ENCODE measurements at regions not wholly inside any gene's neighbourhood (a gene's known extent, or its start where the extent isn't known, plus 50 kb on each side); places are given as distances from the start of the nearest gene placed in this dataset.

DNA sequence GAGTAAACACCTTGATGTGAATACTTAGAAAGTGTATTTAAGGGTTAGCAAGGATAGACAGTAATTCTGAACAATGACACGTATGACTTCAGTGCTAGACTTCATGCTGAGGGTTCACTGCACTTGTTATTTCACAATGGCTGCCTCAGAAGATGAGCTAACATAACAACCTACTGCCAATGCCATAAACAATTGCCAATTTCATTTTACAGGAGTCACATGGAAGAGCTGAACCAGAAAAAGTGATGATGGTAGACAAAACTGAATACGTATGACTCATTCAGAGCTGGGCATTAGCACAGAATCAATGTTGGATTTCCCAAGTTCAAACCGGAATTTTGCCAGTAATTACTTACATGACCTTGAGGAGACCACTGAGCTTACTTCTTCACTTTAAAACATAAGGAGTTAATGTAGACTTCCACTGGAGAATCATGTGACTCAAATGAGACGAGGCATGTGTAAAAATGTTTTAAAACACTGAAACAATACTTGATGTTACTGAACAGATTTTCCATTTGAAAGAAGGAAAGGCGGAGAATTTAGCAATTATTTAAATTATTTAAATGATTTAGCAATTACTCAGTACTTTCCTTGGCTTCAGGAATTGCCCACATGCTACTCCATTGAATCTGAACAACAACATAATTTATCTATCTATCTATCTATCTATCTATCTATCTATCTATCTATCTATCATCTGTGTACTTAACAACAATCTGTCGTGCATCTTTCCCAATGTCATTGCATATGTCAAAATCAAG is 868.5 kb upstream of the SLIT2 start:
- DNase-seq, result no peak

- no peak for DNase-seq
These were observed 870.6 kb upstream of the SLIT2 start for GRCh38 chr4:19381068-19381467.

DNA sequence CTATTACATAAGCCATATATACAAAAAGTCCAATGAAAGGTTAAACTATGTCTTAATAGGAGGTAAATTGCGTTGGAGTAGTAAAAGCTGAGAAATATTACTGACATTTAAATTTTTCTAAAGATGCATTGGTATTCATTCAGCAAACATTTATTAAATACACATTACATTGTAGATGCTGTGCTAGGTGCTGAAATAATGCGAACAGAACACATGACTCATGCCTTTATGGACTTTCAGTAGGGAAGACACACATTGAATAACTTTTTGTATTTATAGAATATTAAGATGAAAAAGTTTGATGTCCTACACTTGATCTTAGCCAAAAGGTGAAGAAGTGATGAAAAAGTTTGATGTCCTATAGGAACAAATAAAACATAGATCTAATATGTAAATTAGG is 871.1 kb upstream of the SLIT2 start:
- DNase-seq, result no peak

GRCh38 chr4:19379191-19379708 is 872.5 kb upstream of the SLIT2 start:
- no peak for DNase-seq

GRCh38 chr4:19375931-19376330 is 875.8 kb upstream of the SLIT2 start:
- no peak for DNase-seq

DNA sequence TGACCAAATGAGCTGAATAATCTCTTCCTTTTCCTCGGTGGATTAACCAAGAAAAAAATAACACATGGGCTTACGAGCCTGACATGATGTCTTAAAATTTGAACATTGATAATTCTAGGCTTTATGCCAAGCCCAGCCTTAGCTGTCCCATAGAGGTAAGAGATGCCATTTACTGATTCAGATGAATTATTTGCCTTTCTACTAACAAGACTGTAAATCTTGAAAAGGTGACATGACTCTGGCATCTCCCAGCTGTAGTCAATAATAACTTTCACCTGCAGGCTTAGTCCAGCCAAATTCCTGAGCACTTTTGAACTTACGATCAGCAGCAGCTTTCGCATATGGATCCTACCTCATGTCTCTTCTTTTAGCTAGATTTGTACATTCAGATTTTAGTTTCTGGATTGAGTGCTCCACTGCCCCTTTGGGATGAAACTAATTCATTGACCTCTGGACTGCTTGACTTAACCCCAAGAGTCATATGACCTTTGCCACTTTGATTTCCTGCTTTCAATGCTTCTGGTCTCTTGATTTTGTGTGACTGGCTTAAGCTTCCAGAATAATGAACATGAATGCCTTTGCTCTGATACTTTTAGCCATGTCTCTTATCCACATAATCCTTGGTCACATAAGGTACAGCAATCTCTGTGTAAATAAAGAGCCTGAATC is 876.4 kb upstream of the SLIT2 start:
- DNase-seq, result no peak

- DNase-seq, result no peak
These were observed 879.3 kb upstream of the SLIT2 start for GRCh38 chr4:19372390-19372789.

GRCh38 chr4:19368800-19369199 is 882.9 kb upstream of the SLIT2 start:
- DNase-seq, result no peak

DNA sequence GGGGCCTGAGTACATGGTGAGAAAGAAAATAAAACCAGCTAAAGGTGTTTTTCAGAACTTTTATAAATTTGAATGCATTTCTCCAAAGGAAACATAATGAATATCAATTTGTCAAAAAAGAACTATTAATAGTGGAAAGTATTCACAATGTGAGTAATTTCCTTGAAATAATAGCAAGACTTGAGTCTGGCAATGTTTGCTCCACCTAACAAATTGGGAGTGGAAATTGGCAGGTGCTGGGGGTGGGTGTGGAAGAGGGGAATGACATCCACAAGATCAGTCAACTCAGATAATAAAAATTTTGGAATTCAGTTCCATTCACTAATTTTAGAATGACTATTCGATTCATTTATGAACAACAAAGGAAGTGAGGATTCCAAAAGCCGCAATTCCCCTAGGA is 884.8 kb upstream of the SLIT2 start:
- no peak for DNase-seq

DNA sequence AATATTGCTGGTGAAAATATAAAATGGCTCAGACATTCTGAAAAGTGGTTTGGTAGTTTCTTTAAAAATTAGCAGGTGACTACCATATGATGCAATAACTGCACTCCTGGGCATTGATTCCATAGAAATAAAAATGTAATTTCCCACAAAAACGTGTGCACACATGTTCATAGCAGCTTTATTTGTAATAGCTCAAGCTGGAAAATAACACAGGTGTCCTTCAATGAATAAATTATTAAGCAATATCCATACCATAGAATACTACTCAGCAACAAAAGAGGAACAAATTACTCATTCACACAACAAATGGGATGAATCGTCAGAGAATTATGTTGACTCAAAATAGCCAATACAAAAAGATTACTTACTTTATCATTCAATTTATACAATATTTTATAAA is 893.7 kb upstream of the SLIT2 start:
- DNase-seq, result no peak

- DNase-seq, result no peak
These were observed 902.3 kb upstream of the SLIT2 start for GRCh38 chr4:19349416-19349815.

DNA sequence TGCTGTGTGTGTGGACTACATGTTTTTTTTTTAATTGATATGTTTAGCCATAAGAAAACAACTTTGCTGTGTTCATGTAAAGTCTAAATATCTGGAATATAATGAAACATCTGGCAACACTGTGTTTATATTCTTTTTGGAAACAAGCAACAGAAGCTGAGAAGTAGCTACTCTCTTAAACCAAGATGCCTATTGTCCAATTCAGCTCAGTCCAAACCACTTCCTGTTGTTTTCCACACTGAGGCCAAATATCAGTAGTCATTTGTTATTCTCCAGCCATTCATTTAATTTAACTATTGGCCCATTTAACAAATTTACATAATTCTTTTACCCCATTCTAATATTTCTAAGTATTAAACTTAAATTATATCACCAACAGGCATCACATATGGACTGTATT is 903.0 kb upstream of the SLIT2 start:
- no peak for DNase-seq

DNA sequence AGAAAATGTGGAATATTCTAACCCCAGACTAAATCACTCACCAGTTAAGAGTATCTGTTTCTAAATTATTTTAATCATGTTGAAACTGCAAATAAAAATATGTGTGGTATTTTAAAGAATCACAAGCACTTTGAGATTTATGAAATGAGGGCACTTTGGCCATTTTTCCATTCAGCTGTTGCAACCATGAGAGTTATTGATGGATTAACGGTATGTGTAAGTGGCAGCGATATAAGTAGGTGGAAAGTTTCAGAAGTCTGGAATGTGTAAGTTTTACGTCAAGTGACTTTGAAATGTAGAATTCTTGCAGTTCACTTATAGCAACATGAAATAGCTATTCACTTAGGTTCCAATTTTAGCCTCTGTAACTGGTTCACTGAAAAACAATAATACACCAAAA is 905.1 kb upstream of the SLIT2 start:
- no peak for DNase-seq

- no peak for DNase-seq
These were observed 922.1 kb upstream of the SLIT2 start for GRCh38 chr4:19329631-19330030.

GRCh38 chr4:19329077-19329476 is 922.6 kb upstream of the SLIT2 start:
- DNase-seq, result no peak

- no peak for DNase-seq
These were observed 924.3 kb upstream of the SLIT2 start for GRCh38 chr4:19327364-19327763.

- DNase-seq, result no peak
These were observed 927.5 kb upstream of the SLIT2 start for GRCh38 chr4:19324184-19324583.

DNA sequence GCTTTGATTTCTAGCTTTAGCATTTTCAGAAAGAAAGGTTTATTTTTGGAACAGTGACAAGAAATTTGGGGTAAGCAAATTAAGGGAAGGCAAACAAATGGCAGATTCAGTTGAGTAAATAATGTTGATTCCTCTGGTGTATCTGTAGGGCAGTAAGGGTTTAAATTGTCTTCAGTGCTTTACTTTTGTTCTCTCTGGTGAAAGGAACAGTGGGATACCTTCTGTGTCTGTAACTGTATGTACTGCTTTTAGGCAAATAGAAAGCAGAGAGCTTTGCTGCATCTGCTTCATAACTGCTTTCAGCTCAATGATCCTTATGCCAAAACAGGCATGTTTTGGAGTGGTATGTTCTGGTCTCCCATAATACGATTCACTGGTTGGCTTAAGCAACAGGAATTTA is 932.1 kb upstream of the SLIT2 start:
- no peak for DNase-seq

- no peak for DNase-seq
These were observed 934.3 kb upstream of the SLIT2 start for GRCh38 chr4:19317377-19317776.

GRCh38 chr4:19314116-19314515 is 937.6 kb upstream of the SLIT2 start:
- no peak for DNase-seq

DNA sequence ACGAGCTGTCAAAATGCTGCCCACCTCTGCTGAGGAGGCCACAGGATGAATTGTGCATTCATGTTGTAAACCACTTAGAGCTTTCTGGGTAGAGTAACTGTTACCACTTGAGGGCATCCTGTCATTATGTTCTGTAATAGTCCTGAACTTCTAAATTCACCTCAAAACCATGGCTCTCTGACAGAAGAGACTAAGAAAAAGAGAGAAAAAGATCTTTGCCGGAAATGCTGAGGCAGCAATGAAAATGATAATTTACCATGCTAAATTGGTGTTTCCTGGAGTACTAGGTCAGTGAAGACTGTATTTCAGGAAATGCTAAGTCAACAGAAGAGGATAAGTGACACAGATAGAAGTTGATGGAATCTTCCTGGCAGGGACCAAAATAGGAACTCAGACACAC is 942.3 kb upstream of the SLIT2 start:
- no peak for DNase-seq

DNA sequence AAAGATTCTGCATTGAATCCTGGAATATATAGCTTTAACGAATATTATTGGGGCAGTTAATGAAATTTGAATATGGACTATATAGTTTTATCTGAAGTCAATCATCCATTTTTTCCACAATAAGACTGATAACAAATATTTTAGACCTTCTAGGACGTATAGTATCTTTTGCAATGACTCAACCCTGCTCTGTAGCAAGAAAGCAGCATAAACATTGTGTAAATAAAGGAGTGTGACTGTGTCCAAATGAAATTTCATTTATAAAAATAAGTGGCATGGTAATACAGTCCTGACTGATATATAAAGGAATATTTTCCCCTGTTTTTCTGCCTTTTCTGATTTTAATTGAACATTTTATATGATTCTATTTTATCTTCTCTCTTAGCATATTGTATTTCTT is 947.7 kb upstream of the SLIT2 start:
- no peak for DNase-seq

DNA sequence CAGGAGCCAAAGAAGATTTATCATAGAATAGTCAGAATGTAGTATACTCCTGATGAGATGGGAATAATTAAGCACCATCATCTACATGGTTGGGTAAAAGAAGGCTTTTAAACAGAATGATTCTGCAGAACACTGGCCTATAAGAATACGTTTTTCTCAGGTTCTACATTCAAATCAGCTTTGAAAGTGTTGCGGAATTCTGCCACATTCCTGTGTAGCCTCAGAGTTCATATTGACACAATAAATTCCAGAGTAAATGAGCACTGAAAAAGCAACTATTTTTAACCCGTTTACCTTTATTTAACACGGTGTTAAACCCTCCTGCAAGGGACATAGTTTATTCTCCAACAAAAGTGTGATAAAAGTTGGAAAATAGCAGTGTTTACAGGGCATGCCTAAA is 950.2 kb upstream of the SLIT2 start:
- no peak for DNase-seq

DNA sequence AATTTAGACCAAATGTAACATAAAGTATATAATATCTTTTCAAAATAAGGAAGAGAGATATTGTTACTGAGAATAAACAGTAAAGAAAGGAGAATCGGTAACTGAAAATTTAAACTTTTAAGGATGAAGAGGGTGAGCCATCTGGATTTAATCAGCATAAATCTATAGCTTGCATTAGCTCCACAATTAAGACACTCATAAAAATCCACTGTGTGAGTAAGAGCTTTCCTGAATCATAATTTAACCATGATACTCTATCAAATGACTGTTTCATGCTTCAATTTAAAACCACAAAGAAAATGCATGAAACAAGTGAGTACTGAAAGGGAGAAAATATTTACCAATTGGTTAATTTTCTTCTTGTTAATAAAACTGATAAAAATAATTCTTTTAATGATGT is 951.5 kb upstream of the SLIT2 start:
- no peak for DNase-seq

DNA sequence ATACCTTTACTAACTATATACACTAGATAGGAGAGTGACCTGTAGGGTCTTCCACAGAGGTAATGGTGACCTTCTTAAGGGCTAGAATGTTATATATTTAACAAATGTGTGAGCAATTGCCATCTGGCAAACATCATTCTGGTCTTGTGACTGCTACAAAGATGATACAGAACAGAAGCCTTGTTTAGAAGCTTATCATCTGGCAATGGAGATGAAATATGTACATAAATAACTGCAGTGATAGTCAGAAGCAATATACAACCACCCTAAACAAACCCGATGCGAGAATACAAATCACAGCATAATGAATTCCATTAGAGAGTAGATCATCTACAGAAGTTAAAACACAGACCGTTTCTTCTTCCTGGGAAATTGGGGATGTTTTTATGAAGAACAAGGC is 952.7 kb upstream of the SLIT2 start:
- no peak for DNase-seq

All from NCI-H187 (cell line).